ENCODE measurements at regions not wholly inside any gene's neighbourhood (a gene's known extent, or its start where the extent isn't known, plus 50 kb on each side); places are given as distances from the start of the nearest gene placed in this dataset.

- H3K4me3 ChIP-seq (ENCODE audit: insufficient read depth, low read depth, low read length): no peak overlapping the region
- TF ChIP-seq EZH2 (IDR thresholded peaks at IDR 0.05; ENCODE audit: insufficient read depth, low read length): no peak
- TF ChIP-seq, protein P1, sequence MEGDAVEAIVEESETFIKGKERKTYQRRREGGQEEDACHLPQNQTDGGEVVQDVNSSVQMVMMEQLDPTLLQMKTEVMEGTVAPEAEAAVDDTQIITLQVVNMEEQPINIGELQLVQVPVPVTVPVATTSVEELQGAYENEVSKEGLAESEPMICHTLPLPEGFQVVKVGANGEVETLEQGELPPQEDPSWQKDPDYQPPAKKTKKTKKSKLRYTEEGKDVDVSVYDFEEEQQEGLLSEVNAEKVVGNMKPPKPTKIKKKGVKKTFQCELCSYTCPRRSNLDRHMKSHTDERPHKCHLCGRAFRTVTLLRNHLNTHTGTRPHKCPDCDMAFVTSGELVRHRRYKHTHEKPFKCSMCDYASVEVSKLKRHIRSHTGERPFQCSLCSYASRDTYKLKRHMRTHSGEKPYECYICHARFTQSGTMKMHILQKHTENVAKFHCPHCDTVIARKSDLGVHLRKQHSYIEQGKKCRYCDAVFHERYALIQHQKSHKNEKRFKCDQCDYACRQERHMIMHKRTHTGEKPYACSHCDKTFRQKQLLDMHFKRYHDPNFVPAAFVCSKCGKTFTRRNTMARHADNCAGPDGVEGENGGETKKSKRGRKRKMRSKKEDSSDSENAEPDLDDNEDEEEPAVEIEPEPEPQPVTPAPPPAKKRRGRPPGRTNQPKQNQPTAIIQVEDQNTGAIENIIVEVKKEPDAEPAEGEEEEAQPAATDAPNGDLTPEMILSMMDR (IDR thresholded peaks at IDR 0.05; ENCODE audit: insufficient read depth, low read depth, low read length): no peak
- Mint-ChIP-seq H3K9me3 (ENCODE audit: unreplicated experiment) (no peaks in the 10 kb centered on the region), H3K4me1 (ENCODE audit: low read depth, unreplicated experiment) (no peaks in the 10 kb centered on the region), H3K27ac (ENCODE audit: unreplicated experiment) (no peak overlapping the region), H3K27me3 (ENCODE audit: low read depth, unreplicated experiment) (no peaks in the 10 kb centered on the region), H3K4me3 (ENCODE audit: unreplicated experiment) (no peak overlapping the region), H3K36me3 (ENCODE audit: low read depth, unreplicated experiment) (no peaks in the 10 kb centered on the region)
- no peaks in the 10 kb centered on the region for H3K36me3 ChIP-seq (ENCODE audit: insufficient read depth, low read length)
- FAIRE-seq: no peak
- no peaks in the 10 kb centered on the region for H3K9me3 ChIP-seq (ENCODE audit: insufficient read depth, low read depth, low read length)
- DNase-seq (ENCODE audit: low read depth): no peak
- no peaks in the 10 kb centered on the region for H4K20me1 ChIP-seq (ENCODE audit: insufficient read depth, low read length)
- H3K27ac ChIP-seq (ENCODE audit: low read depth, low read length): no peak overlapping the region
- no peak overlapping the region for H2AFZ ChIP-seq (ENCODE audit: low read depth, low read length)
- H3K9ac ChIP-seq (ENCODE audit: low read length): no peak overlapping the region
- no peaks in the 10 kb centered on the region for H3K79me2 ChIP-seq (ENCODE audit: insufficient read depth, low read length)
- H3K4me1 ChIP-seq (ENCODE audit: insufficient read depth, low read length): peaks cover 6% of the 10 kb centered on the region
- no peaks in the 10 kb centered on the region for H3K27me3 ChIP-seq (ENCODE audit: insufficient read depth, low read length)
- no peak overlapping the region for H3K4me2 ChIP-seq (ENCODE audit: low read length)
Measured at GRCh38 chr13:73323615-73324014, 264.8 kb downstream of the KLF5 start.

DNA sequence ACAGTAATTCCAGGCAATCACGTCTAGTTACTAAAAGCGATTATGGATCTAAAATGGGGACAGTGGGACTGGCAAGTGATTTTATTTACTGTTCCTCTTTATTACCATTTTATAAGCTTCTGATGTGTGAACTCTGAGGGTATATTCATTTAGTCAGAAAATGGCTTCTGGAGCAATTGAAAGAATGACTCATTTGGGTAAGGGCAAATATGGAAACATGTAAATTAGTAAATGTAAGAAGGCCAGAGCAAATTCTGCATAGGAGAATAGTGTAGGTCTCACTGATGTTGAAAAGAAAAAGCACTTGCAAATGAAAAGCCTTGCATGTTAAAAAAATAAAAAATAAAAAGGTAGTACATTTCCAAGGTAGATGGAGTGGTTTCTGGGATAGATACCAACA is 262.2 kb downstream of the KLF5 start:
- no peaks in the 10 kb centered on the region for H3K9me3 Mint-ChIP-seq (ENCODE audit: unreplicated experiment)
- H3K4me3 Mint-ChIP-seq (ENCODE audit: unreplicated experiment): no peak overlapping the region
- no peaks in the 10 kb centered on the region for H3K36me3 ChIP-seq (ENCODE audit: insufficient read depth, low read length)
- H3K4me1 Mint-ChIP-seq (ENCODE audit: low read depth, unreplicated experiment): no peaks in the 10 kb centered on the region
- TF ChIP-seq, protein P1 (IDR thresholded peaks at IDR 0.05; ENCODE audit: insufficient read depth, low read depth, low read length): no peak
- no peak for TF ChIP-seq EZH2 (IDR thresholded peaks at IDR 0.05; ENCODE audit: insufficient read depth, low read length)
- no peak overlapping the region for H3K9ac ChIP-seq (ENCODE audit: low read length)
- H3K27me3 ChIP-seq (ENCODE audit: insufficient read depth, low read length): no peaks in the 10 kb centered on the region
- no peaks in the 10 kb centered on the region for H3K9me3 ChIP-seq (ENCODE audit: insufficient read depth, low read depth, low read length)
- H4K20me1 ChIP-seq (ENCODE audit: insufficient read depth, low read length): no peaks in the 10 kb centered on the region
- H3K4me2 ChIP-seq (ENCODE audit: low read length): no peak overlapping the region
- H3K4me1 ChIP-seq (ENCODE audit: insufficient read depth, low read length): peaks cover 6% of the 10 kb centered on the region
- H3K79me2 ChIP-seq (ENCODE audit: insufficient read depth, low read length): no peaks in the 10 kb centered on the region
- H3K36me3 Mint-ChIP-seq (ENCODE audit: low read depth, unreplicated experiment): no peaks in the 10 kb centered on the region
- no peak overlapping the region for H2AFZ ChIP-seq (ENCODE audit: low read depth, low read length)
- no peak overlapping the region for H3K27ac ChIP-seq (ENCODE audit: low read depth, low read length)
- no peak overlapping the region for H3K27ac Mint-ChIP-seq (ENCODE audit: unreplicated experiment)
- FAIRE-seq (no peak), DNase-seq (ENCODE audit: low read depth) (no peak)
- H3K4me3 ChIP-seq (ENCODE audit: insufficient read depth, low read depth, low read length): no peak overlapping the region
- H3K27me3 Mint-ChIP-seq (ENCODE audit: low read depth, unreplicated experiment): no peaks in the 10 kb centered on the region

DNA sequence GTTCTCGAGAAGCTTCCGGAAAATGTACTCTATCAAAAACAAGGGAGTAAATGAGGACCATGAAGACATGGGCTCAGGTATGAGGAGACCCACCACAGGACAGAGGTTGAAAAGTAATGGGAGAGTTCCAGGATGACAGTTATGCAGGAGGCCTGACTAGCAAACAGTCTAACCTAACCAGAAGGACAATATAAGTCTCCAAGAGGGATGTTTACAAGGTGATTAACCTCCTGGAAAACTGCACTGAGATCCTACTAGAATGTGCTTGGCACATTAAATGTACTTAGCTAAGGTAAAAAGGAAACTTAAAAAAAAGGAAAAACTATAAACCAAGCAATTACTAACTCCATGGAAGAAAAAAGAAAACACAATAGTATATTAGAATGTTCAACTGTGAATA is 258.3 kb downstream of the KLF5 start:
- H3K9me3 Mint-ChIP-seq (ENCODE audit: unreplicated experiment): peaks cover 10% of the 10 kb centered on the region
- no peaks in the 10 kb centered on the region for H3K9me3 ChIP-seq (ENCODE audit: insufficient read depth, low read depth, low read length)
- no peaks in the 10 kb centered on the region for H4K20me1 ChIP-seq (ENCODE audit: insufficient read depth, low read length)
- H3K27me3 Mint-ChIP-seq (ENCODE audit: low read depth, unreplicated experiment): no peaks in the 10 kb centered on the region
- no peaks in the 10 kb centered on the region for H3K4me1 ChIP-seq (ENCODE audit: insufficient read depth, low read length)
- no peak overlapping the region for H3K4me2 ChIP-seq (ENCODE audit: low read length)
- no peaks in the 10 kb centered on the region for H3K36me3 ChIP-seq (ENCODE audit: insufficient read depth, low read length)
- H3K36me3 Mint-ChIP-seq (ENCODE audit: low read depth, unreplicated experiment): no peaks in the 10 kb centered on the region
- no peaks in the 10 kb centered on the region for H3K27me3 ChIP-seq (ENCODE audit: insufficient read depth, low read length)
- TF ChIP-seq, protein P1 (IDR thresholded peaks at IDR 0.05; ENCODE audit: insufficient read depth, low read depth, low read length): no peak
- TF ChIP-seq EZH2 (IDR thresholded peaks at IDR 0.05; ENCODE audit: insufficient read depth, low read length): no peak
- H3K9ac ChIP-seq (ENCODE audit: low read length): no peak overlapping the region
- no peaks in the 10 kb centered on the region for H3K4me1 Mint-ChIP-seq (ENCODE audit: low read depth, unreplicated experiment)
- FAIRE-seq: no peak
- H3K79me2 ChIP-seq (ENCODE audit: insufficient read depth, low read length): no peaks in the 10 kb centered on the region
- no peak for DNase-seq (ENCODE audit: low read depth)
- H3K27ac Mint-ChIP-seq (ENCODE audit: unreplicated experiment): no peak overlapping the region
- no peak overlapping the region for H2AFZ ChIP-seq (ENCODE audit: low read depth, low read length)
- H3K27ac ChIP-seq (ENCODE audit: low read depth, low read length): no peak overlapping the region
- no peak overlapping the region for H3K4me3 Mint-ChIP-seq (ENCODE audit: unreplicated experiment)
- no peak overlapping the region for H3K4me3 ChIP-seq (ENCODE audit: insufficient read depth, low read depth, low read length)
